ENCODE measurements at regions not wholly inside any gene's neighbourhood (a gene's known extent, or its start where the extent isn't known, plus 50 kb on each side); places are given as distances from the start of the nearest gene placed in this dataset.

DNA sequence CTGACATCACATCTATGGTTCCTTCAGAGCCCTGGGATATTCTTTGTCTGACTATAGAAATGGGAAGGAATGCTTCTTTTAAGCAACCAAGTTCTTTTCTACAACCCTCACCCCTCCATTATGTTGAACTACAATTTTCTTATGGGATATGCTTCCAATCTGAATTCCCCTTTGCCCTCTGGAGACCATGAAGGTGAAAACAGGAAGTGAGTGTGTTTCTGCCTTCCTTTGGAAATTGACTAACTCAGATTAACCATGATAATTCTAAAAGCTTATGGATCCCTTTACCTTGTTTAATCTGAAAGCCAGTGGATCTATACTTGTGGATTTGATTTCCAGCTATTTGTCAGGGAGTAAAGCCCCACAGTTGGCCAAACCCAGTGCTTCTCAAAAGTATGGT, 90.8 kb upstream of the SERTM1 start:
- H3K9me3 Mint-ChIP-seq: no peaks in the 10 kb centered on the region
- no peaks in the 10 kb centered on the region for H3K36me3 Mint-ChIP-seq (ENCODE audit: low read depth)

GRCh38 chr13:36599641-36600040, 74.2 kb upstream of the SERTM1 start:
- DNase-seq (no peak), ATAC-seq (ENCODE audit: poor library complexity) (no peak)
- POLR2A ChIA-PET: no interaction called here
- no peaks in the 10 kb centered on the region for H3K27me3 Mint-ChIP-seq
- H3K4me1 Mint-ChIP-seq (ENCODE audit: low read depth): no peaks in the 10 kb centered on the region
- peaks cover 2% of the 10 kb centered on the region for H3K9me3 Mint-ChIP-seq
- Histone ChIP-seq H3K27ac (ENCODE audit: low read depth in 1 of 2, low read length in 2 of 2) (no peak overlapping the region), H3K4me1 (ENCODE audit: insufficient read depth, low read length) (no peaks in the 10 kb centered on the region), H3K27me3 (ENCODE audit: control insufficient read depth in 1 of 2, insufficient read depth in 2 of 2, low read length in 2 of 2) (peaks cover 0 to 2% of the 10 kb centered on the region in 2 experiments), H3K4me3 (ENCODE audit: low read length) (no peak overlapping the region), H3K36me3 (ENCODE audit: insufficient read depth, low read length) (no peaks in the 10 kb centered on the region), H3K9me3 (ENCODE audit: control insufficient read depth in 1 of 2, insufficient read depth in 1 of 2, low read length in 2 of 2) (peaks cover 0 to 7% of the 10 kb centered on the region in 2 experiments)
- H3K36me3 Mint-ChIP-seq (ENCODE audit: low read depth): no peaks in the 10 kb centered on the region
- no peak overlapping the region for H3K27ac Mint-ChIP-seq
- TF ChIP-seq, protein P1, sequence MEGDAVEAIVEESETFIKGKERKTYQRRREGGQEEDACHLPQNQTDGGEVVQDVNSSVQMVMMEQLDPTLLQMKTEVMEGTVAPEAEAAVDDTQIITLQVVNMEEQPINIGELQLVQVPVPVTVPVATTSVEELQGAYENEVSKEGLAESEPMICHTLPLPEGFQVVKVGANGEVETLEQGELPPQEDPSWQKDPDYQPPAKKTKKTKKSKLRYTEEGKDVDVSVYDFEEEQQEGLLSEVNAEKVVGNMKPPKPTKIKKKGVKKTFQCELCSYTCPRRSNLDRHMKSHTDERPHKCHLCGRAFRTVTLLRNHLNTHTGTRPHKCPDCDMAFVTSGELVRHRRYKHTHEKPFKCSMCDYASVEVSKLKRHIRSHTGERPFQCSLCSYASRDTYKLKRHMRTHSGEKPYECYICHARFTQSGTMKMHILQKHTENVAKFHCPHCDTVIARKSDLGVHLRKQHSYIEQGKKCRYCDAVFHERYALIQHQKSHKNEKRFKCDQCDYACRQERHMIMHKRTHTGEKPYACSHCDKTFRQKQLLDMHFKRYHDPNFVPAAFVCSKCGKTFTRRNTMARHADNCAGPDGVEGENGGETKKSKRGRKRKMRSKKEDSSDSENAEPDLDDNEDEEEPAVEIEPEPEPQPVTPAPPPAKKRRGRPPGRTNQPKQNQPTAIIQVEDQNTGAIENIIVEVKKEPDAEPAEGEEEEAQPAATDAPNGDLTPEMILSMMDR (IDR thresholded peaks at IDR 0.05): no peak
- CTCF ChIA-PET: no interaction called here
- intact Hi-C loops (cut with DNase I, micrococcal nuclease): no loop called here
- H3K4me3 Mint-ChIP-seq: no peak overlapping the region

More for the DNA sequence above, 90.8 kb upstream of the SERTM1 start:
- no peaks in the 10 kb centered on the region for H3K36me3 ChIP-seq (ENCODE audit: insufficient read depth, low read length)
- ATAC-seq (ENCODE audit: poor library complexity) (no peak), DNase-seq (no peak)
- H3K4me3 Mint-ChIP-seq: no peak overlapping the region
- ChIA-PET CTCF (no interaction called here), POLR2A (no interaction called here)
- TF ChIP-seq, protein P1 (IDR thresholded peaks at IDR 0.05): no peak
- no peaks in the 10 kb centered on the region for H3K4me1 Mint-ChIP-seq (ENCODE audit: low read depth)
- no peaks in the 10 kb centered on the region for H3K9me3 ChIP-seq (ENCODE audit: control insufficient read depth in 1 of 2, insufficient read depth in 1 of 2, low read length in 2 of 2)
- H3K4me3 ChIP-seq (ENCODE audit: low read length): no peak overlapping the region
- peaks cover 14% of the 10 kb centered on the region for H3K27me3 Mint-ChIP-seq
- no peak overlapping the region for H3K27ac ChIP-seq (ENCODE audit: low read depth in 1 of 2, low read length in 2 of 2)
- no peaks in the 10 kb centered on the region for H3K27me3 ChIP-seq (ENCODE audit: control insufficient read depth in 1 of 2, insufficient read depth in 2 of 2, low read length in 2 of 2)
- intact Hi-C loops (cut with DNase I, micrococcal nuclease): no loop called here
- H3K27ac Mint-ChIP-seq: no peak overlapping the region
- H3K4me1 ChIP-seq (ENCODE audit: insufficient read depth, low read length): no peaks in the 10 kb centered on the region

DNA sequence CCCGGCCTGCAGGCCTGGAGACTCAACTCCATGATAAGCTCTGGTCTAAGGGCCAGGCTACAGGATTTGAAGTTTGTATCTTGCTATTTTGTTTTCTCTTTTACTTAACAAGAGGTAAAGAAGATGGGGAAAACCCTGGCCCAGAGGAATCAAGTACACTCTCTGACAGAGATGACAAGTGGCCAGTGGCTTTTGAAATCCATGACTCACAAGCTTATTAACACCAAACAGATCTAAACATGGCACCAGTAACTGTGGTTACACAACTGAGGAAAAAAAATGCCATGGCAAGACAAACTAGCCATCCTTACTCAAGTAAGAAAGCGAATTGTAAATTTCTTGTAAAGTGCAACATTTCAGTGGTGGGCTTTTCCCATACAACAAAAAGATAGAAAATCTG, 72.6 kb upstream of the SERTM1 start:
- CTCF ChIA-PET: no interaction called here

More for the DNA sequence above, 72.6 kb upstream of the SERTM1 start:
- Histone ChIP-seq H3K27ac (ENCODE audit: low read depth in 1 of 2, low read length in 2 of 2) (no peak overlapping the region), H3K36me3 (ENCODE audit: insufficient read depth, low read length) (no peaks in the 10 kb centered on the region), H3K27me3 (ENCODE audit: control insufficient read depth in 1 of 2, insufficient read depth in 2 of 2, low read length in 2 of 2) (peaks cover 0 to 2% of the 10 kb centered on the region in 2 experiments), H3K4me3 (ENCODE audit: low read length) (no peak overlapping the region), H3K4me1 (ENCODE audit: insufficient read depth, low read length) (no peaks in the 10 kb centered on the region), H3K9me3 (ENCODE audit: control insufficient read depth in 1 of 2, insufficient read depth in 1 of 2, low read length in 2 of 2) (peaks cover 0 to 7% of the 10 kb centered on the region in 2 experiments)
- no peak overlapping the region for H3K4me3 Mint-ChIP-seq
- DNase-seq: no peak
- no peak overlapping the region for H3K27ac Mint-ChIP-seq
- H3K9me3 Mint-ChIP-seq: peaks cover 2% of the 10 kb centered on the region
- POLR2A ChIA-PET: no interaction called here
- no peaks in the 10 kb centered on the region for H3K36me3 Mint-ChIP-seq (ENCODE audit: low read depth)
- no peaks in the 10 kb centered on the region for H3K4me1 Mint-ChIP-seq (ENCODE audit: low read depth)
- no peak for ATAC-seq (ENCODE audit: poor library complexity)
- TF ChIP-seq, protein P1 (IDR thresholded peaks at IDR 0.05): no peak
- intact Hi-C loops (cut with DNase I, micrococcal nuclease): no loop called here
- no peaks in the 10 kb centered on the region for H3K27me3 Mint-ChIP-seq
